CD4-positive, alpha-beta T cell treated with Interferon alpha-2 for 1 hour (primary cell): ENCODE measurements at regions not wholly inside any gene's neighbourhood (a gene's known extent, or its start where the extent isn't known, plus 50 kb on each side); places are given as distances from the start of the nearest gene placed in this dataset.
"Not testable (repeated sequence)": the region's sequence is repeated elsewhere in the genome, so short reads cannot be mapped to it uniquely, and the experiment has no call there.

Experiments
- DNase-seq, 2 donors: peaks; one replicate each; pipeline ENCODE4 v3.0.0-alpha.2; 2020 to 2022

DNA sequence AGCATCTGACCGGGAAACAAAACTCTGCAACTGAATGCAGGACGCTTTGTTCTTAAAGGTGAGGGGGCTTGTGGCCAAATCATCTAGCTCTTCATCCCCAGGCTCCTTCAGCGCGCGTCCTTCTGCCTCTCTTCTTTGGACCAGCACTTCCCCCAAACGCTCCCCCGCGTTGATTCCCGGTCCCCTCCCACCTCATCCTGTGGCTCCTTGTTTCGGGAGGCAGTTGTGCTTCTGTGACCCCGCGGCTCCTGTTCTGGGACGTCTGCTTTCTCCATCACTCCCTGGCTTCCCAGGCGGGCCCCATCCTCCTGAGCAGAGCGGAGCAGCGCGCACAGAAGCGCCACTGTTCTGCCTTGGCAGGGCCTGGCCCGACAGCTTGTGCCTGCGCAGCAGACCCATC, 109.7 kb upstream of the ZNG1E start:
- not testable (repeated sequence) for DNase-seq

DNA sequence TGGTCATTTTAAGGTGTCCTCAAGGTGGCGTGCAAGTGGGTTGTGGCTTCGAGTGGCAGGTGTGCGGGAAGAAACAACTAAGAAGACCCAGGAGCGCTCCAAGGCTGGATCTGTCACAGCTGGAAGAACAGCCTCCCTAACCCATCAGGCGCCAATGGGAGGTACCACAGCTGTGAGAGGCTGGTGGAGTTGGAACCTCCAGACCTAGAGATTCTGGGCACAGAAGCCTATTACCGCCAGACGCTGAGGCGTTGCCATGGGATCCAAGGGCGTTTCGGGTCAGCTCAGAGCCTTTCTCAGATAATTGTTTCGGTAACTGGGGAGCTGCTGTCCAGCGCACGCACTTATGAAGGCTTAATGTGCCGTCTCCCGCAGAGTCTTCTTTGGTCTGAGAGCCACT, 156.7 kb upstream of the ZNG1E start:
- not testable (repeated sequence) for DNase-seq

DNA sequence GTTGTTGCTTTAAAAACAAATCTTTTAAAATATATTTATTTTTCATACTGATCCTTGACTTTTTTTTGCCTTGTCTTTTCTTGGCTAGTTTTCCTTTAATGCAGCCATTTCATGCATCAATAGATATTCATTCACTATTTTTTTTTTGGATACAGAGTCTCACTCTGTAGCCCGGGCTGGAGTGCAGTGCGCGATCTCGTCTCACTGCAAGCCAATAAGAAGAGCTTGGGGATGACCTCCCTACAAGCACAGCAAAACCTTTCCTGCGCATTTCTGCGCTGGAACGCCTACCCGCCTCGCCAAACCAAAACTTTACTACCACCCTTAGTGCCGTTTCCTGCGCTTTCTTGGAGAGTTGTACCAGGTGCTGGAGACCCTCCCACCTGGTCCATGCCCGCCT, 161.3 kb upstream of the ZNG1E start:
- not testable (repeated sequence) for DNase-seq

DNA sequence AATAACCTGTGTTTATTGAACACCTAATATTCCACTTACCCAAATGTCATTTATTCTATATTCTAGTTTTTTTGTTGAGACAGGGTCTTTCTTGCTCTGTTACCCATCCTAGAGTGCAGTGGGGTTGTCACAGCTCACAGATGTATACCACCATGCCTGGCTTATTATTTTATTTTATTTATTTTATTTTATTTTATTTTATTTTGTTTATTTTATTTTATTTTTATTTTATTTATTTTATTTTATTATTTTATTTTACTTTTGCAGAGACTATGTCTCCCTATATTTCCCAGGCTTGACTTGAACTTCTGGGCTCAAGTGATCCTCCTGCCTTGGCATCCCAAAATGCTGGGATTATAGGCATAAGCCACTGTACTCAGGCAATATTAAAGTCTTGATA, 167.8 kb upstream of the ZNG1E start:
- not testable (repeated sequence) for DNase-seq

DNA sequence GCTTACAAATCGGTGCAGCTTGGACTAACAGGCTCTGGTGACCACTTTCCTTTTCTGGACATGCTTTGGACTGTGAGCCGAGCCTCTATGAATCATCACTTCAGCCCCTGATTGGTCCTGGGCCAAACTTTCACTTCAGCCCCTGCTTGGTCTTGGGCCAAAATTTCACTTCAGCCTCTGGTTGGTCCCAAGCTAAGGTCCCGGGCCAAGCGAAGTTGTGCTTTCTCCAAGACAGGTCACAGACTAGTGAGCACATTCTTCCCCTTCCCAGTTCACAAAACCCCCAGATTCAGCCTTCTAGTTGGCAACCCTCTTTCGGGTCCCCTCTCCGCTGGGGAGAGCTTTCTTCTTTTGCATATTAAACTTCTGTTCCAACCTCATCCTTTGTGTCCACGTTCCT, 171.0 kb upstream of the ZNG1E start:
- DNase-seq: not testable (repeated sequence)

DNA sequence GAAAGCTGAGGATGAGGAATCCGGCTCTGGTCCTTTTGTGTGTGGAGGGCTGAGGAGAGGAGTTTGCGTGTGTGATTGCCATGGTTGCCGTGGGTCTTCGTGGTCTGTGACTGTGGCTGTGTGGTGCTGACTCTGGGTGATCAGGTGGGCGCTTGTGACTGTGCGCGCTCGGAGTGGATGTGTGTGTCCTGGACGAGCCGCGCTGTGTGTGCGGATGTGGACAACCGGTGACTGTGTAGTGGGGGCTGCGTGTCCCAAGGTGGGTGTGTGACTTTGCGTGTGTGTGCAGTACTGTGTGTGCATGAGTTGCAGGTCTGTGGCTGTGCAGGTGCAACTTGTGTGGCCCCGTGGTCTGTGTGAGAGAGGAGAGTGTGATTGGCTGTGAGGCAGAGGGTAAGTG, 172.0 kb upstream of the ZNG1E start:
- DNase-seq: not testable (repeated sequence)

DNA sequence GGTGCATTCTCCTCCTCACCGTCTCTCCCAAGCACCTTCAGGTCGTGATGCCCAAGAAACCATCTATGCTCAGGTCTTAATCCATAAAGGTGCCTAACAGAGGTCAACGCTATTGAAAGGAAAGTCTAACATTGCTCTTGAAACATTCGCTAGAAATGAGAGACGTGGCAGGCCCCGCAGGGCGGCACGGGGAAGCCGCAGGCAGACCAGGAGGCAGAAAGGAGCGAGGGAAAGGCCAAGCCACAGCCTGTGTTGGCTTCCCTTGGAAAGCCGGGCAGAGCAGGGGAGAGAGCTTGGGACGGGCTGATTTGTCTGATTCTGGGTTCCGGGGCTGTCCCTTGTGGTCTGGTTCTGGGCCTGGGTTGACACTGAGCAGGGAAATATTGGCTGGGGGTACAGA, 192.8 kb upstream of the ZNG1E start:
- DNase-seq: not testable (repeated sequence)

DNA sequence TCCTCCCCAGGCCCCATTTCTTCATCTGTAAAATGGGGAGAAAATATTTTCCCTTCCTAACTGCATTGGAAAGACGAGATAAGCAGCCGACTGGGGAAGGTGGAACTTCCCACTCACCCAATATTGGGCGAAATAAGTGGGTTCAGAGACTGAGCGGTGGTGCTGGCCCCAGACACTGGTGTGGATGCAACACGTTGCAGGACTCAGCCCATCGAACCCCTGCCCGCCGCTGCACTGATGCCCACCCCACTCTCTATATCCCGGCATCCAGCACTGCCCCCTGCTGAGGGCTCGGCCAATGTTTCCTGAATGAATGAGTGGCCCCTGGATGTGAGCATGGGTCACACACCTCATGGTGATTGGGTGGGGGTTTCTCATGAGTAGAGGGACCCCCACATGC, 194.4 kb upstream of the ZNG1E start:
- DNase-seq: not testable (repeated sequence)

DNA sequence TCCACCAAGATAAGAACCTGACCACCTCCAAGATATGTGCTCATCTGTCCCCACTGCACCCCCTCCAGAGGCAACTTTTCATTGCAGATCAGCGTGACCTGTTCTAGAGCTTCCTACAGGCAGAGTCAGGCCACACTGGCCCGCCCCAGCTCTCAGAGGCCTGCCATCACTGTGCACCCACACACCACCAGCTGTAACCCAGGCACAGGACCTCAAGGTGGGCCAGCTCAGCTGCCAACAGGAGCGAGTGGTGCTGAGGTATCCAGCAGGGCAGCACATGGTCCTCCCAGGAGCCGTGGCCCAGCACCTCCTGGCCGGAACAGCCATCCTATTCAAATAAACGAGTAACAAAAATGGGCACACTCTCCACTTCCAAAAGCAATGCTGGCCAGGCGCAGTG, 189.9 kb upstream of the FOXD4L5 start:
- DNase-seq: not testable (repeated sequence)

DNA sequence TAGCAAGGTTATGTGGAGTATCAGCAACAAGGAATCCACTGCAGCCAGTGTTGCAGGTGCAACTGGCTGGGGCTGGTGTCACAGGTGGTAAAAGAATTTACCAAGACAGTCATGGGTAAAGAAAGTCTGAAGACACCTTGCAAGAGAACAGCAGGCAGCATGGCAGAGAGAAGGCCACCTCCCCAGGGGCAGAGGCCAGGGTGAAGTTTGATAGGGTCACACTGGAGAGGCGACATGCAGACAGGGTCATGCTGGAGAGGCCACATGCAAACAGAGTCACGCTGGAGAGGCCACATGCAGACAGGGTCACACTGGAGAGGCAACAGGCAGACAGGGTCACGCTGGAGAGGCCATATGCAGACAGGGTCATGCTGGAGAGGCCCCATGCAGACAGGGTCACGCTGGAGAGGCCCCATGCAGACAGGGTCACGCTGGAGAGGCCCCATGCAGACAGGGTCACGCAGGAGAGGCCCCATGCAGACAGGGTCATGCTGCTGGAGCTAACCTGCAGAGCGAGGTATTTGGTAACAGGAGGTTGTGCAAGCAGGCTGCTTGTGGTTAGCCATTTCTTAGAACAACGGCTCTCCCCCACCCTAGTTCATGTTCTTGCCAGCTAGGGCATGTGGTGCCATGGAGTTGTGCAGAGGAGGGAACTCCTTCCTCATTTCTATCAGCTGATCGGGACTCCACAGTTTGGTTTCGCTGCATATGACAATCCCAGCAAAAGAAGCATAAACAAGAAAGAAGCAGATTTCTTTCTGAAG, 188.2 kb upstream of the FOXD4L5 start:
- not testable (repeated sequence) for DNase-seq

DNA sequence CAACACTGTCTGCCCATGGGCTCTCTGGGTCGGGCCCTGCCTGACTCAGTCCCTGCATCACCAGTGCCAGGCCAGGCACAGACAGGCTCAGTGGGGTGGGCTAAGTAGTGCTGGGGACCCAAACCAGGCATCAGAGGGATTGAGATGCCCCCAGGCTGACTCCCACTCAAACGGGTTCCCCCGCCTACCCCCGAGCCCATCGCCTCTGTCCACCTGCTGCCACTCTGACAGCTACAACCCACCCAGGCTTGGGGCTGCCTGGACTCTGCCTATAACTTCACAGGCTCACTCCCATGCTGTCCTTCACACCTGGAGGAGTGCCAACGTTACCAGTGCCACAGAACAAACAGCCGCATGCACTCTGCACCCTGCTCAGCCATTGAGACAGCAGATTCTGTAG, 186.1 kb upstream of the FOXD4L5 start:
- not testable (repeated sequence) for DNase-seq

DNA sequence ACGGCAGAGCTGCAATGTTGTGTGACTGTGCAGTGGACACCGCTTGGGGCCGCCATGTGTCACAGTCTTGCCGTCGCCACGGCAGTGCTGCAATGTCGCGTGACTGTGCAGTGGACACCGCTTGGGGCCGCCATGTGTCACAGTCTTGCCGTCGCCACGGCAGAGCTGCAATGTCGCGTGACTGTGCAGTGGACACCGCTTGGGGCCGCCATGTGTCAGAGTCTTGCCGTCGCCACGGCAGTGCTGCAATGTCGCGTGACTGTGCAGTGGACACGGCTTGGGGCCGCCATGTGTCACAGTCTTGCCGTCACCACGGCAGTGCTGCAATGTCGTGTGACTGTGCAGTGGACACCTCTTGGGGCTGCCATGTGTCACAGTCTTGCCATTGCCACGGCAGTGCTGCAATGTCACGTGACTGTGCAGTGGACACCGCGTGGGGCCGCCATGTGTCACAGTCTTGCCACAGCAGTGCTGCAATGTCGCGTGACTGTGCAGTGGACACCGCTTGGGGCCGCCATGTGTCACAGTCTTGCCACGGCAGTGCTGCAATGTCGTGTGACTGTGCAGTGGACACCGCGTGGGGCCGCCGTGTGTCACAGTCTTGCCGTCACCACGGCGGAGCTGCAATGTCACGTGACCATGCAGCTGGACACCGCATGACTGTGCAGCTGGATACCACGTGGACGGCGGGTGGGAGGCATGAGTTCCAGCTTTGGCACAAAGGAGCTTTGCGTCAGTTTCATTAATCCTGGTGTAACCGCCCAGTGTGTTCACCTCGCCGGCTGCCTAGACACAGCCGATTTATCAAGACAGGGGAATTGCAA, 182.1 kb upstream of the FOXD4L5 start:
- not testable (repeated sequence) for DNase-seq

DNA sequence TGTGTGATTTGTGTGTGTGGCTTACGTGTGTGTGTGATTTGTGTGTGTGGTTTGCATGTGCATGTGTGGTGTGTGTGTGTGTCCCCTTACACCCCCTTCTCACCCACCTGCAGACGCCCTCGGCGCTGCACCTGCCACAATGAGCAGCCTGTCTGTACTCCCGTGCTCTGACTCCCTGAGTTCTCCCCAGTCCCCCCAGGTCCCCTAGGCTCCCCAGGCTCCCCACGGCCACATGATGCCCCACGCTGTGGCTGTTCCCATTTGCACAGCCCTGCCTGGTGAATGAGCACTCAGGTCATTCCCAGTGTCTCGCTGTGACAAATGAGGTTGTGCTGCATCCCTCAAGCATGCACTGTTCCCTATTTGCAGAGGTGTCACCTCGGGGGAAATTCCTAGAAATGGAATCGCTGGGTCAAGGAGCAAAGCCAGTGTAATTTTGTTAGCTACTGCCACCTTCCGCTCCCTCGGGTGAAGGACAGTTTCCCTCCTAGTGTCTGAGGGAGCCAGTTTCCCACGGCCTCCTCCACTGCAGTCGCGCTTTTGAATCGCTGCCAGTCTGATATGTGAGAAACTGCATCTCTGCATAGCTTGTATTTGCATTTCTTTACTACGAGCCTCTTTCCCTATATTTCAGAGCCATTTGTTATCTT, 180.4 kb upstream of the FOXD4L5 start:
- not testable (repeated sequence) for DNase-seq

DNA sequence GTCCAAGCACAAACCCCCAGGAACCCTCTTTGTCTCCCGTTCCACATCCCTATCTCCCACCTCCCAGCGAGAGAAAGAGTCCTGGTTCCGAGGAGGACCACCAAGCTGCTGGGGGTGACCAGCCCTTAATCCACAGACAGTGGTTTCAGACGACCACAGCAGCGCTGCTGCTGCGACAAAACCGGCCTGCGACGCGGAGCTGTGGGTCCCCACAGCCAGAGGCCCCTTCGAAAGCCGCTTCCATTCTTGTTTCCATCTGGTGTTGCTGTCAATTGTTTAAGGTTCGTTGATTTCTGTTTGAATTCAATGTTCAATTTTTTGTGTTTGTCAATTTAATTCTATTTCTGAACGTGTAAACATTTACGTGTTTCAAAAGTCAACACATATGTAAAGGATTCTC, 177.5 kb upstream of the FOXD4L5 start:
- DNase-seq: not testable (repeated sequence)

DNA sequence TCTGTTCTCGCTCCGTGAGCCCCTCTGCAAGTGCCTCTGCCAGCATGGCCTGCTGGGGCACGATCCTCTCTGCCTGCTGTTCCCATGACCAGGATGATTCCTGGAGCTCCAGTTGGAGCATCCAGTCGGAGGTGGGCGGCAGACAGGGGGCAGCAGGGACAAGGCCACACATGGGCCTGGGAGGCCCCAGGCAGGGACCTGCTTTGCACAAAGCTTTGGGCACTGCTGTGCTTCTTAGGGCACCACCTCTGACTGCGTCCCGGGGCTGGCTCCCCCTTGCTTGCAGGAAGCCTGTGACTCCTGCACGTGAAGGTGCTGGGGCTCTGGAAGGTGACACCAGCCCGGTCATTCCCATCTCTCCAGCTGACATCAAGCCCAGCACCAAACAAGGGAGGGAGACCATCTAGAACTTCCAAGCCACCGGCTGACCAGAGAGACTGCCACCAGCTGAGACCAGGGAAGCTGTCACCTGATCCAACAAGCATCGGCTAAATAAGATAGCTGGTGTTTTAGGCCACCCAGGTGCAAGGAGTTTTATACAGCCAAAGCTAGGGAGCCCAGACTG, 174.8 kb upstream of the FOXD4L5 start:
- no peak for DNase-seq

DNA sequence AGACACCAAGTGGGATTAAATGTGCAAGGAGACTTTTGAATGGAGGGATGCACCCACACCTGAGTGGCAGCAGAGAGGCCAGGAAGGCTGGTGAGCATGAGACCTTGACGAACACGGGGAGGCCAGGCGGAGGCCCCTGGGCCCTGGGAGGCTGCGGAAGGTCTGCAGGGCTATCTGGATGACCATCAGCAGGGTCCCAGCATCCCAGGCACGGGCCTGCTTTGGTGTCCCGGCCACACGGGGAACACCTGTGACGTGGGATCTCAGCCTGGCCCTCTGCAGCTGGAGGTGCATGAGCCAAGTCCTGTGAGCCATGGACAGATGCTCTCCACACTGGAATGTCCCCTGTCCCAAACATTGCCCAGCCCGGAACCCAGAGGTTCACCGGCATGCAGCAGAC, 174.0 kb upstream of the FOXD4L5 start:
- DNase-seq: no peak

DNA sequence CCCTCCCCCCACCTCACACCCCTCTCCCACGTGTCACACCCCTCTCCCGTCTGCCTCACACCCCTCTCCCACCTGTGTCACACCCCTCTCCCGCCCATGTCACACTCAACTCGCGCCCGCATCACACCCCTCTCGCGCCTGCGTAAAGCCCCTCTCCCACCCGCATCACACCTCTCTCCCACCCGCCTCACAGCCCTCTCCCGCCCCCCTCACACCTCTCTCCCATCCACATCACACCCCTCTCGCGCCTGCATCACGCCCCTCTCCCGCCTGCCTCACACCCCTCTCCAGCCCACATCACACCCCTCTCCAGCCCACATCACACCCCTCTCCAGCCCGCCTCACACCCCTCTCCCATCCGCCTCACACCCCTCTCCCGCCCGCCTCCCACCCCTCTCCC, 173.5 kb upstream of the FOXD4L5 start:
- DNase-seq: no peak

DNA sequence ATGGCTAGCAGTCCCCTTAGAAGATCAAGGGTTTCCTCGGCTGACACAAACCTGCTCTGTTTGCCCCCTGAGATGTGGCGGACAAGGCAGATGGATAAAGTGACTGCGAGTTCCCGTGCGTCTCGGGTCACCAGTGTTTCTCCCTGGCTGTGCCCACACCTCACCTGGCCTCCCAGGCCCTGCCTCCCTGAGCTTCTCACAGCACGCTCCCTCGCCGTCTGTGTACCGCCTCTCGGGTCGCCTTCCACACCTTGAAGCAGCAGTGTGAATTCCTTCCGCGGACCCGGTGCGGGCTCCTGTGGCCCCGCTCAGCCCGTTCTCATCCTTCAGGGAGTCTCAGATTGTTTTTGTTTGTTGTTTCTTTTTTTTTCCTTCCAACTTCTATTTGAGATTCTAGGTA, 172.0 kb upstream of the FOXD4L5 start:
- not testable (repeated sequence) for DNase-seq

DNA sequence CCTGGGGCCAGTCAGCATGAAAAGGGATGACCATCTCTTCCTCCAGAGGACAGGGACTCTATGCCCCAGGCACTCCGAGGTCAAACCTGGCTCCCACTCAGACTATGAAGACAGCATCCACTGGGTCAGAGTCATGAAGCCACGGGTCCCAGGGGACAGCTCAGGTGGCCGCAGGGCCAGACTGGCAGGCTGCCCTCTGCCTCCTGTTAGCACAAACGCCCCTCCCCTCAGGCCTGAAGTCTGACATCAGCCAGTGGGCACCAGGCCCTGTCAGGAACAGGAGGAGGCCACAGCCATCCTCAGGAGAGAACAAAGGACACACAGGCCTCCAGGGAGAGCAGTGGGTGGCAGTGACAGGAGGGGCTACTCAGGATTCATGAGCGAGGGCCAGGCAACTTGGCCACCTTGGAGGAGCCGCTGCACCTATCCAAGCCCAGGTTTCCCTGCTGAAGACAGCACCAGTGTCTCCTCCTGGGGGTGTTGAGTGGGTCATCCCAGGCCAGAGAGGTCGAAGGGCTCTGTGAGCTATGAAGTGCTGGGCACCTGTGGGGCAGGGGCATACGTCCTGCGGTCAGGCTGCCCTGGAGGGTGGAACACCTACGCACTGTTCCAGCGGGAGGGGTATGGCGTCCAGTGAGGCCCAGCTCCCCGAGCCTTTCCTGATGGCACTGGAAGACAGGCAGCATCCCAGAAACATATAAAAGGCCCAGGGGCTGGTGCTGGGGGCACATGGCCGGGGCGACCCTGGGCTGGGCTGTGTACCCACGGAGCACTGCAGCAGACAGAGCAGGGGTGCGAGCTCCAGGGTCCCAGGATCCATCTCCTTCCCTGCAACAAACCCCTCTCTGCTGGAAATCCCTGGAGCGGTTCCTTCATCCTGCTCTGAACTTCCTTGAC, 171.0 kb upstream of the FOXD4L5 start:
- DNase-seq: not testable (repeated sequence)

DNA sequence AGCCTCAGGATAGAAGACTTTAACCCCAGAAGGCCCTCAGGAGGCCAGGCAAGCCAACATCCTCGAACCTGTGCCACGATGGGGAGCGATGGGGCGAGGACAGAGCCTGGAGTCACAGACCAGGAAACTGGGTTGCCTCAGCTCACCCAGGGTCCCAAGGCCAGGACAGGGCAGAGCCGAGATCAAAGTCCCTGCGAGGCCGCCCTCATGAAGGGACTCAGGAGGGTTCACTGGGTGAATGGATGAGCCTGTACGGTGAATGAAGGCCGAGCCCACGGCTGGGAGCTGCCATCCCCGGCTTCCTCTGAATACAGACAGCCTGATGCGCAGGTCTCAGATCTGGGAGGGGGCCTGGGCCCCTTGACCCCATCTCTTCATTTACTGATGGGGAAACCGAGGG, 170.1 kb upstream of the FOXD4L5 start:
- DNase-seq: not testable (repeated sequence)

DNA sequence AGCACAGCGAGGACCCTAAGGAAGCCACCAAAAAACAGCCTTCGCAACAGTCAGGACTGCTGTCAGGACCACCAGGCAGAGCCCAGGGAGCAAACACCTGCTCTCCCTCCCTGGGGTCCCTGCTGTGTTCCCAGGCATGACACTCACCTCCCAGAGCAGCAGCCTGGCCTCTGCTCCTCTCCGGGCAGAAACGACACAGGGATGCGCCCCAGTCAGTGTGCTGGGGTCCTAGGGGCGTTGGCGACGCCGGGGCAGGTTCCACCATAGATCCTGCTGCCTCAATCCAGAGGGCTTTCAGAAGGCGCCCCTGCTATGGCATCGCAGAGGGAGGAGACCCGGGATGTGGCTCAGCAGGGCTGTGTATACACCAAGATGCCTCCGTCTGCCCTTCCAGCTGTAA, 169.7 kb upstream of the FOXD4L5 start:
- DNase-seq: not testable (repeated sequence)

DNA sequence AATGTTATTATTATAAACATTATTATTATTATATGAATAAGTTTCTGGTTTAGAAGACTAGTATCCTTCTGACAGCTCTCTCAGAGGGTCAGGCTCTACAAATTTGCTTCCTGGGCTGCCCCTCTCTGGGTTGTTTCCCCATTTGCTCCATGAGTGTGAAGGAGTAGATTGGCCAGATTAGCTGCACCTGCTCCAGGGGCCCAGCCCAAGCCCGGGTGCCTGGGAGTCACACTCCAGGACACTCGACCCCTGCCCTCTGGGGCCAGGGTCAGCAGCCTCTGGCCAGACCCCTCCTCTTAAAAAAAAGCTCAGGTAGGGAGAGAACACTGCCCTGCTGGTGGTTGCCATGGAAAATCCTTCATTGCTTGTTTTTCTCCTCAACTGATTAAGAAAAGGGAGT, 169.0 kb upstream of the FOXD4L5 start:
- DNase-seq: not testable (repeated sequence)
